Smooth muscle cell (in vitro differentiated cells): ENCODE measurements at regions not wholly inside any gene's neighbourhood (a gene's known extent, or its start where the extent isn't known, plus 50 kb on each side); places are given as distances from the start of the nearest gene placed in this dataset.

ENCODE experiments used
- DNase-seq: peaks from one replicate; lab custom pipeline; 2025; ENCODE audit not compliant: unreplicated experiment; lab: John Stamatoyannopoulos, UW
- H2AFZ ChIP-seq: fragments of 200-600 bp; sonication (generic); 2 replicates; pipeline ENCODE4 v1.6.0; 2016; ENCODE audit warnings: antibody characterized with exemption, low read depth, mild to moderate bottlenecking
- H3F3A ChIP-seq: fragments of 200-600 bp; sonication (generic); 2 replicates; pipeline ENCODE4 v1.6.0; 2017; ENCODE audit warnings: antibody characterized with exemption, low read depth
- H3K27ac ChIP-seq: fragments of 200-600 bp; sonication (generic); 2 replicates; pipeline ENCODE4 v1.5.1; 2016; ENCODE audit warnings: low read depth, mild to moderate bottlenecking
- H3K27me3 ChIP-seq: fragments of 200-600 bp; sonication (generic); 2 replicates; pipeline ENCODE4 v1.6.1; 2016; ENCODE audit warnings: low read depth, mild to moderate bottlenecking
- H3K36me3 ChIP-seq: fragments of 200-600 bp; sonication (generic); 2 replicates; pipeline ENCODE4 v1.5.1; 2016; ENCODE audit warnings: low read depth
- H3K4me1 ChIP-seq: fragments of 200-600 bp; sonication (generic); 2 replicates; pipeline ENCODE4 v1.5.1; 2016; ENCODE audit warnings: low read depth
- H3K4me2 ChIP-seq: fragments of 200-600 bp; sonication (generic); 2 replicates; pipeline ENCODE4 v1.6.0; 2016; ENCODE audit warnings: mild to moderate bottlenecking
- H3K4me3 ChIP-seq: fragments of 200-600 bp; sonication (generic); 2 replicates; pipeline ENCODE4 v1.5.1; 2016; ENCODE audit warnings: mild to moderate bottlenecking
- H3K79me2 ChIP-seq: fragments of 200-600 bp; sonication (generic); 2 replicates; pipeline ENCODE4 v1.6.0; 2016; ENCODE audit warnings: low read depth, mild to moderate bottlenecking
- H3K9ac ChIP-seq: fragments of 200-600 bp; sonication (generic); 2 replicates; pipeline ENCODE4 v1.6.0; 2016; ENCODE audit warnings: low read depth
- H3K9me3 ChIP-seq: fragments of 200-600 bp; sonication (generic); replicated peaks from 2 replicates; pipeline ENCODE4 v1.5.1; 2016; ENCODE audit warnings: low read depth
- H4K20me1 ChIP-seq: fragments of 200-600 bp; sonication (generic); 2 replicates; pipeline ENCODE4 v1.6.0; 2016; ENCODE audit warnings: low read depth
- WGBS: methylation state at CpG from one replicate; pipeline ENCODE4 v1.1.7; 2016; ENCODE audit warnings: low lambda C conversion rate; 5-methylcytosine and 5-hydroxymethylcytosine counted together
- TF ChIP-seq, protein P1 (sequence below): fragments of 200-600 bp; sonication (generic); IDR thresholded peaks from 2 replicates; pipeline ENCODE4 v1.5.1; 2017; ENCODE audit warnings: borderline replicate concordance, mild to moderate bottlenecking, antibody characterized with exemption; ENCODE audit not compliant: insufficient read depth, poor library complexity, severe bottlenecking

DNA sequence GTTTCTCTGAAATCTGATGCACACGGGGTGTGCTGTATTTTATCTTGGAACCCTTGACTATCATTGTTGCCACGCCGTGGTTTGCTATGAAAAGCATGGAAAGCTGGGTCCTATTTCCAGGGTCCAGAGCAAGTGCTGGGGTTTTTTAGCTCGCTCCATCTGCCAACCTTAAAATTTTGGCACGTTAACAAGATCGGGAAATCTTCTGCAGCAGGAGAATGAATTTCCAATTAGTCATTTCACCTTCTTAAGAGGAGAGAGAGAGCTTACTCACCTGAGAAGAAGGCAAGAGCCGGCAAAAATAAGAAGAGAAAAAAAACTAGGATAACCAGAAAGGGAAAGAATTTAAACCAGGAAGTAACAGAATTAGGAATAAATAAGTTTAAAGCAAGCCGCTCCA is 223.6 kb upstream of the CELF2 start:
- 80% methylated on average over 8 of the region's 8 CpGs for WGBS
- peaks cover 3% of the 10 kb centered on the region for H3F3A ChIP-seq
- H3K27me3 ChIP-seq = no peaks in the 10 kb centered on the region
- no peaks in the 10 kb centered on the region for H4K20me1 ChIP-seq
- H3K27ac ChIP-seq = no peak overlapping the region
- no peaks in the 10 kb centered on the region for H3K79me2 ChIP-seq
- H3K36me3 ChIP-seq = no peaks in the 10 kb centered on the region
- no peak overlapping the region for H3K9ac ChIP-seq
- DNase-seq = no peak
- no peak overlapping the region for H3K4me2 ChIP-seq
- no peak overlapping the region for H3K4me3 ChIP-seq
- H3K9me3 ChIP-seq = no peaks in the 10 kb centered on the region
- peaks cover 43% of the 10 kb centered on the region for H3K4me1 ChIP-seq
- H2AFZ ChIP-seq = no peak overlapping the region
- TF ChIP-seq, protein P1, sequence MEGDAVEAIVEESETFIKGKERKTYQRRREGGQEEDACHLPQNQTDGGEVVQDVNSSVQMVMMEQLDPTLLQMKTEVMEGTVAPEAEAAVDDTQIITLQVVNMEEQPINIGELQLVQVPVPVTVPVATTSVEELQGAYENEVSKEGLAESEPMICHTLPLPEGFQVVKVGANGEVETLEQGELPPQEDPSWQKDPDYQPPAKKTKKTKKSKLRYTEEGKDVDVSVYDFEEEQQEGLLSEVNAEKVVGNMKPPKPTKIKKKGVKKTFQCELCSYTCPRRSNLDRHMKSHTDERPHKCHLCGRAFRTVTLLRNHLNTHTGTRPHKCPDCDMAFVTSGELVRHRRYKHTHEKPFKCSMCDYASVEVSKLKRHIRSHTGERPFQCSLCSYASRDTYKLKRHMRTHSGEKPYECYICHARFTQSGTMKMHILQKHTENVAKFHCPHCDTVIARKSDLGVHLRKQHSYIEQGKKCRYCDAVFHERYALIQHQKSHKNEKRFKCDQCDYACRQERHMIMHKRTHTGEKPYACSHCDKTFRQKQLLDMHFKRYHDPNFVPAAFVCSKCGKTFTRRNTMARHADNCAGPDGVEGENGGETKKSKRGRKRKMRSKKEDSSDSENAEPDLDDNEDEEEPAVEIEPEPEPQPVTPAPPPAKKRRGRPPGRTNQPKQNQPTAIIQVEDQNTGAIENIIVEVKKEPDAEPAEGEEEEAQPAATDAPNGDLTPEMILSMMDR = no peak

GRCh38 chr10:10794791-10795191 is 222.9 kb upstream of the CELF2 start:
- TF ChIP-seq, protein P1 = no peak
- WGBS = 31% methylated on average over 5 of the region's 5 CpGs
- Histone ChIP-seq H3F3A (peaks cover 3% of the 10 kb centered on the region), H3K4me2 (peak overlapping the region; percentile 64), H3K4me1 (peaks cover 43% of the 10 kb centered on the region), H3K27ac (no peak overlapping the region), H3K79me2 (no peaks in the 10 kb centered on the region), H2AFZ (no peak overlapping the region), H3K27me3 (no peaks in the 10 kb centered on the region), H3K9me3 (no peaks in the 10 kb centered on the region), H3K9ac (no peak overlapping the region), H4K20me1 (no peaks in the 10 kb centered on the region), H3K4me3 (no peak overlapping the region), H3K36me3 (no peaks in the 10 kb centered on the region)
- no peak for DNase-seq

DNA sequence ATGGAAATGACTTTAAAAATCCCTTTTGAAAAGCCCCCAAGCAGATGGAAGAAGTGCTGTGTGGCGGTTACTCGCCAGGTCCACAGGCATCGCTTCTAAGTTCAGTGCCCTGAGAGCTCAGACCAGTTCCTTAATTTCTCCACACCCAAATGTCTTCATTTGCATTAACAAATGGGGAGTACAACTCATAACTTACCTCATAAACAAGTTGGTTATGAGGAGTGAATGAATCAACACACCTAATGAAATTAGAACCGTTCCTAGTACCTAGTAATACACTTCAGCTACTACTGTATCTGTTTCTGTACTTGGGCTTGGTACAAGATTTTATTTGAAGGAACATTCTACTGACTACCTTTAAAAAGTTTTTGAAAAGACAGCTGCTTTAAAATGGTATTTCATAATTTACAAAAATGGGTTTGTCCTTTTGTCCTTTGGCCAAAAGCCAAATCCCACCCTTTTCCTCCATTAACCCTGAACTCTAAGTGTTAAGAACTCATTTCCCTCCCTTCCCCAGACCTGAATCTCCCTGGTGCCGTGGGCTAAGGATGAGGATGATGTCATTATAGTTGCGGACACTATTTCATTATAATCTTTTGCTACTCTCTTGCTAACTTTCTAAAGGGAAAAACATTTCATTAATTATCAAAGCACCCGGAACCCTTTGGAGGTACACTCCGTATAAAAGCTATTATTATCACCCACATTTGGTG is 221.5 kb upstream of the CELF2 start:
- H3F3A ChIP-seq = peaks cover 3% of the 10 kb centered on the region
- H3K4me2 ChIP-seq = peak overlapping the region; percentile 57
- H3K9ac ChIP-seq = no peak overlapping the region
- no peak for DNase-seq
- H3K9me3 ChIP-seq = no peaks in the 10 kb centered on the region
- TF ChIP-seq, protein P1 = no peak
- H3K27me3 ChIP-seq = no peaks in the 10 kb centered on the region
- H3K36me3 ChIP-seq = no peaks in the 10 kb centered on the region
- no peaks in the 10 kb centered on the region for H4K20me1 ChIP-seq
- H2AFZ ChIP-seq = peak overlapping the region; percentile 15
- no peaks in the 10 kb centered on the region for H3K79me2 ChIP-seq
- H3K27ac ChIP-seq = no peak overlapping the region
- no peak overlapping the region for H3K4me3 ChIP-seq
- WGBS = 69% methylated on average over 8 of the region's 8 CpGs
- H3K4me1 ChIP-seq = peaks cover 43% of the 10 kb centered on the region

GRCh38 chr10:10796774-10797415 is 220.8 kb upstream of the CELF2 start:
- H3K9ac ChIP-seq = no peak overlapping the region
- peak overlapping the region; percentile 57 for H3K4me2 ChIP-seq
- no peak for DNase-seq
- no peaks in the 10 kb centered on the region for H3K36me3 ChIP-seq
- no peaks in the 10 kb centered on the region for H4K20me1 ChIP-seq
- no peak overlapping the region for H3K27ac ChIP-seq
- peak overlapping the region; percentile 15 for H2AFZ ChIP-seq
- no peaks in the 10 kb centered on the region for H3K27me3 ChIP-seq
- 32% methylated on average over 6 of the region's 6 CpGs for WGBS
- peaks cover 43% of the 10 kb centered on the region for H3K4me1 ChIP-seq
- H3F3A ChIP-seq = peaks cover 3% of the 10 kb centered on the region
- no peaks in the 10 kb centered on the region for H3K79me2 ChIP-seq
- TF ChIP-seq, protein P1 = no peak
- no peaks in the 10 kb centered on the region for H3K9me3 ChIP-seq
- H3K4me3 ChIP-seq = no peak overlapping the region
